ENCODE measurements at regions not wholly inside any gene's neighbourhood (a gene's known extent, or its start where the extent isn't known, plus 50 kb on each side); places are given as distances from the start of the nearest gene placed in this dataset.

- no peak overlapping the region for H3K9ac ChIP-seq (ENCODE audit: low read length in 2 of 2)
- no peak overlapping the region for H3K27ac ChIP-seq (ENCODE audit: low read length)
- H3K4me1 ChIP-seq (ENCODE audit: control insufficient read depth, insufficient read depth, low read length), result no peaks in the 10 kb centered on the region
- H3K27me3 ChIP-seq (ENCODE audit: control insufficient read depth in 1 of 2, insufficient read depth in 2 of 2, low read length in 2 of 2), result peaks cover 0 to 4% of the 10 kb centered on the region in 2 donors
- H3K36me3 ChIP-seq (ENCODE audit: control insufficient read depth in 2 of 2, insufficient read depth in 2 of 2, low read length in 2 of 2), result no peaks in the 10 kb centered on the region
- H3K4me3 ChIP-seq (ENCODE audit: low read length in 2 of 2), result no peak overlapping the region
- peaks cover 3 to 13% of the 10 kb centered on the region in 2 donors for H3K9me3 ChIP-seq (ENCODE audit: control insufficient read depth in 2 of 2, low read length in 2 of 2)
These were observed 71.7 kb upstream of the BRD7 start for GRCh38 chr16:50440531-50440930.

- H3K9ac ChIP-seq (ENCODE audit: low read length in 2 of 2), result no peak overlapping the region
- peaks cover 0 to 4% of the 10 kb centered on the region in 2 donors for H3K27me3 ChIP-seq (ENCODE audit: control insufficient read depth in 1 of 2, insufficient read depth in 2 of 2, low read length in 2 of 2)
- peaks cover 3 to 13% of the 10 kb centered on the region in 2 donors for H3K9me3 ChIP-seq (ENCODE audit: control insufficient read depth in 2 of 2, low read length in 2 of 2)
- H3K4me3 ChIP-seq (ENCODE audit: low read length in 2 of 2), result no peak overlapping the region
- H3K4me1 ChIP-seq (ENCODE audit: control insufficient read depth, insufficient read depth, low read length), result no peaks in the 10 kb centered on the region
- H3K27ac ChIP-seq (ENCODE audit: low read length), result no peak overlapping the region
- no peaks in the 10 kb centered on the region for H3K36me3 ChIP-seq (ENCODE audit: control insufficient read depth in 2 of 2, insufficient read depth in 2 of 2, low read length in 2 of 2)
These were observed 69.1 kb upstream of the BRD7 start for GRCh38 chr16:50437769-50438437.

- H3K9me3 ChIP-seq (ENCODE audit: control insufficient read depth in 2 of 2, low read length in 2 of 2), result peaks cover 3 to 9% of the 10 kb centered on the region in 2 donors
- H3K4me1 ChIP-seq (ENCODE audit: control insufficient read depth, insufficient read depth, low read length), result no peaks in the 10 kb centered on the region
- no peak overlapping the region for H3K27ac ChIP-seq (ENCODE audit: low read length)
- no peaks in the 10 kb centered on the region for H3K36me3 ChIP-seq (ENCODE audit: control insufficient read depth in 2 of 2, insufficient read depth in 2 of 2, low read length in 2 of 2)
- no peak overlapping the region for H3K9ac ChIP-seq (ENCODE audit: low read length in 2 of 2)
- H3K27me3 ChIP-seq (ENCODE audit: control insufficient read depth in 1 of 2, insufficient read depth in 2 of 2, low read length in 2 of 2), result peaks cover 0 to 8% of the 10 kb centered on the region in 2 donors
- H3K4me3 ChIP-seq (ENCODE audit: low read length in 2 of 2), result no peak overlapping the region
These were observed 67.5 kb upstream of the BRD7 start for GRCh38 chr16:50436271-50436670.

- Histone ChIP-seq H3K9me3 (ENCODE audit: control insufficient read depth in 2 of 2, low read length in 2 of 2) (peaks cover 3 to 9% of the 10 kb centered on the region in 2 donors), H3K27me3 (ENCODE audit: control insufficient read depth in 1 of 2, insufficient read depth in 2 of 2, low read length in 2 of 2) (peaks cover 0 to 8% of the 10 kb centered on the region in 2 donors), H3K4me1 (ENCODE audit: control insufficient read depth, insufficient read depth, low read length) (no peaks in the 10 kb centered on the region), H3K36me3 (ENCODE audit: control insufficient read depth in 2 of 2, insufficient read depth in 2 of 2, low read length in 2 of 2) (no peaks in the 10 kb centered on the region), H3K27ac (ENCODE audit: low read length) (no peak overlapping the region), H3K9ac (ENCODE audit: low read length in 2 of 2) (no peak overlapping the region), H3K4me3 (ENCODE audit: low read length in 2 of 2) (no peak overlapping the region)
These were observed 66.2 kb upstream of the BRD7 start for GRCh38 chr16:50434872-50435478.

GRCh38 chr16:50430076-50430475, 61.3 kb upstream of the BRD7 start:
- H3K27ac ChIP-seq (ENCODE audit: low read length), result no peak overlapping the region
- peaks cover 0 to 4% of the 10 kb centered on the region in 2 donors for H3K27me3 ChIP-seq (ENCODE audit: control insufficient read depth in 1 of 2, insufficient read depth in 2 of 2, low read length in 2 of 2)
- no peak overlapping the region for H3K9ac ChIP-seq (ENCODE audit: low read length in 2 of 2)
- H3K4me3 ChIP-seq (ENCODE audit: low read length in 2 of 2), result no peak overlapping the region
- no peaks in the 10 kb centered on the region for H3K4me1 ChIP-seq (ENCODE audit: control insufficient read depth, insufficient read depth, low read length)
- no peaks in the 10 kb centered on the region for H3K36me3 ChIP-seq (ENCODE audit: control insufficient read depth in 2 of 2, insufficient read depth in 2 of 2, low read length in 2 of 2)
- H3K9me3 ChIP-seq (ENCODE audit: control insufficient read depth in 2 of 2, low read length in 2 of 2), result no peaks in the 10 kb centered on the region

GRCh38 chr16:50428742-50429141, 60.0 kb upstream of the BRD7 start:
- Histone ChIP-seq H3K36me3 (ENCODE audit: control insufficient read depth in 2 of 2, insufficient read depth in 2 of 2, low read length in 2 of 2) (no peaks in the 10 kb centered on the region), H3K9ac (ENCODE audit: low read length in 2 of 2) (no peak overlapping the region), H3K27ac (ENCODE audit: low read length) (no peak overlapping the region), H3K4me1 (ENCODE audit: control insufficient read depth, insufficient read depth, low read length) (no peaks in the 10 kb centered on the region), H3K27me3 (ENCODE audit: control insufficient read depth in 1 of 2, insufficient read depth in 2 of 2, low read length in 2 of 2) (peaks cover 0 to 4% of the 10 kb centered on the region in 2 donors), H3K9me3 (ENCODE audit: control insufficient read depth in 2 of 2, low read length in 2 of 2) (no peaks in the 10 kb centered on the region), H3K4me3 (ENCODE audit: low read length in 2 of 2) (no peak overlapping the region)

- Histone ChIP-seq H3K27ac (ENCODE audit: low read length) (no peak overlapping the region), H3K9ac (ENCODE audit: low read length in 2 of 2) (no peak overlapping the region), H3K27me3 (ENCODE audit: control insufficient read depth in 1 of 2, insufficient read depth in 2 of 2, low read length in 2 of 2) (peaks cover 0 to 4% of the 10 kb centered on the region in 2 donors), H3K36me3 (ENCODE audit: control insufficient read depth in 2 of 2, insufficient read depth in 2 of 2, low read length in 2 of 2) (no peaks in the 10 kb centered on the region), H3K4me1 (ENCODE audit: control insufficient read depth, insufficient read depth, low read length) (no peaks in the 10 kb centered on the region), H3K4me3 (ENCODE audit: low read length in 2 of 2) (no peak overlapping the region), H3K9me3 (ENCODE audit: control insufficient read depth in 2 of 2, low read length in 2 of 2) (no peaks in the 10 kb centered on the region)
These were observed 59.3 kb upstream of the BRD7 start for GRCh38 chr16:50428116-50428515.

- no peaks in the 10 kb centered on the region for H3K9me3 ChIP-seq (ENCODE audit: control insufficient read depth in 2 of 2, low read length in 2 of 2)
- no peak overlapping the region for H3K27ac ChIP-seq (ENCODE audit: low read length)
- H3K27me3 ChIP-seq (ENCODE audit: control insufficient read depth in 1 of 2, insufficient read depth in 2 of 2, low read length in 2 of 2), result peaks cover 0 to 4% of the 10 kb centered on the region in 2 donors
- no peaks in the 10 kb centered on the region for H3K36me3 ChIP-seq (ENCODE audit: control insufficient read depth in 2 of 2, insufficient read depth in 2 of 2, low read length in 2 of 2)
- no peak overlapping the region for H3K4me3 ChIP-seq (ENCODE audit: low read length in 2 of 2)
- no peaks in the 10 kb centered on the region for H3K4me1 ChIP-seq (ENCODE audit: control insufficient read depth, insufficient read depth, low read length)
- H3K9ac ChIP-seq (ENCODE audit: low read length in 2 of 2), result no peak overlapping the region
These were observed 58.3 kb upstream of the BRD7 start for GRCh38 chr16:50427107-50427506.

GRCh38 chr16:50425648-50426047, 56.9 kb upstream of the BRD7 start:
- Histone ChIP-seq H3K27me3 (ENCODE audit: control insufficient read depth in 1 of 2, insufficient read depth in 2 of 2, low read length in 2 of 2) (no peaks in the 10 kb centered on the region), H3K9me3 (ENCODE audit: control insufficient read depth in 2 of 2, low read length in 2 of 2) (no peaks in the 10 kb centered on the region), H3K9ac (ENCODE audit: low read length in 2 of 2) (no peak overlapping the region)

GRCh38 chr16:50425044-50425443, 56.3 kb upstream of the BRD7 start:
- no peaks in the 10 kb centered on the region for H3K36me3 ChIP-seq (ENCODE audit: control insufficient read depth in 2 of 2, insufficient read depth in 2 of 2, low read length in 2 of 2)
- H3K4me3 ChIP-seq (ENCODE audit: low read length in 2 of 2), result no peak overlapping the region
- H3K27ac ChIP-seq (ENCODE audit: low read length), result no peak overlapping the region
- no peaks in the 10 kb centered on the region for H3K4me1 ChIP-seq (ENCODE audit: control insufficient read depth, insufficient read depth, low read length)
- H3K9me3 ChIP-seq (ENCODE audit: control insufficient read depth in 2 of 2, low read length in 2 of 2), result no peaks in the 10 kb centered on the region
- no peaks in the 10 kb centered on the region for H3K27me3 ChIP-seq (ENCODE audit: control insufficient read depth in 1 of 2, insufficient read depth in 2 of 2, low read length in 2 of 2)
- no peak overlapping the region for H3K9ac ChIP-seq (ENCODE audit: low read length in 2 of 2)

More at GRCh38 chr16:50425648-50426047, 56.9 kb upstream of the BRD7 start:
- Histone ChIP-seq H3K4me3 (ENCODE audit: low read length in 2 of 2) (no peak overlapping the region), H3K27ac (ENCODE audit: low read length) (no peak overlapping the region), H3K36me3 (ENCODE audit: control insufficient read depth in 2 of 2, insufficient read depth in 2 of 2, low read length in 2 of 2) (no peaks in the 10 kb centered on the region), H3K4me1 (ENCODE audit: control insufficient read depth, insufficient read depth, low read length) (no peaks in the 10 kb centered on the region)

- H3K9ac ChIP-seq (ENCODE audit: low read length in 2 of 2), result no peak overlapping the region
- no peak overlapping the region for H3K27ac ChIP-seq (ENCODE audit: low read length)
- no peak overlapping the region for H3K4me3 ChIP-seq (ENCODE audit: low read length in 2 of 2)
- no peaks in the 10 kb centered on the region for H3K4me1 ChIP-seq (ENCODE audit: control insufficient read depth, insufficient read depth, low read length)
- no peaks in the 10 kb centered on the region for H3K36me3 ChIP-seq (ENCODE audit: control insufficient read depth in 2 of 2, insufficient read depth in 2 of 2, low read length in 2 of 2)
- peaks cover 0 to 3% of the 10 kb centered on the region in 2 donors for H3K9me3 ChIP-seq (ENCODE audit: control insufficient read depth in 2 of 2, low read length in 2 of 2)
- no peaks in the 10 kb centered on the region for H3K27me3 ChIP-seq (ENCODE audit: control insufficient read depth in 1 of 2, insufficient read depth in 2 of 2, low read length in 2 of 2)
These were observed 54.1 kb upstream of the BRD7 start for GRCh38 chr16:50422926-50423325.
